GM19395 (cell line): ENCODE measurements at regions not wholly inside any gene's neighbourhood (a gene's known extent, or its start where the extent isn't known, plus 50 kb on each side); places are given as distances from the start of the nearest gene placed in this dataset.
"Not testable (repeated sequence)": the region's sequence is repeated elsewhere in the genome, so short reads cannot be mapped to it uniquely, and the experiment has no call there.

ENCODE experiments used
- ATAC-seq: cut with Tn5 transposase; IDR thresholded peaks from one replicate; pipeline ENCODE4 v1.9.1; 2021; ENCODE audit warnings: mild to moderate bottlenecking, moderate library complexity; ENCODE audit not compliant: unreplicated experiment

GRCh38 chr20:6663104-6663503 lies 104.4 kb upstream of the BMP2 start:
- no peak for ATAC-seq

- no peak for ATAC-seq
Measured at GRCh38 chr20:6662309-6662708, 105.2 kb upstream of the BMP2 start.

GRCh38 chr20:6660441-6660840 lies 107.0 kb upstream of the BMP2 start:
- no peak for ATAC-seq

GRCh38 chr20:6658909-6659308 lies 108.6 kb upstream of the BMP2 start:
- not testable (repeated sequence) for ATAC-seq

GRCh38 chr20:6657904-6658303 lies 109.6 kb upstream of the BMP2 start:
- ATAC-seq: no peak

GRCh38 chr20:6657111-6657510 lies 110.4 kb upstream of the BMP2 start:
- no peak for ATAC-seq

- ATAC-seq: no peak
Measured at GRCh38 chr20:6654513-6655252, 112.8 kb upstream of the BMP2 start.

- ATAC-seq: peak; percentile 63
Measured at GRCh38 chr20:6651561-6651960, 115.9 kb upstream of the BMP2 start.

- no peak for ATAC-seq
Measured at GRCh38 chr20:6651016-6651415, 116.5 kb upstream of the BMP2 start.

- no peak for ATAC-seq
Measured at GRCh38 chr20:6646021-6646636, 121.4 kb upstream of the BMP2 start.

GRCh38 chr20:6644813-6645628 lies 122.5 kb upstream of the BMP2 start:
- ATAC-seq: no peak

- no peak for ATAC-seq
Measured at GRCh38 chr20:6641012-6641411, 126.5 kb upstream of the BMP2 start.

GRCh38 chr20:6637160-6637579 lies 130.3 kb upstream of the BMP2 start:
- no peak for ATAC-seq

- peak; percentile 51 for ATAC-seq
Measured at GRCh38 chr20:6636209-6637159, 131.0 kb upstream of the BMP2 start.

GRCh38 chr20:6635034-6635736 lies 132.3 kb upstream of the BMP2 start:
- no peak for ATAC-seq

- ATAC-seq: no peak
Measured at GRCh38 chr20:6632187-6632586, 135.3 kb upstream of the BMP2 start.

GRCh38 chr20:6630514-6630913 lies 137.0 kb upstream of the BMP2 start:
- no peak for ATAC-seq

GRCh38 chr20:6629564-6629963 lies 137.9 kb upstream of the BMP2 start:
- ATAC-seq: no peak

GRCh38 chr20:6626805-6627204 lies 140.7 kb upstream of the BMP2 start:
- no peak for ATAC-seq

GRCh38 chr20:6623989-6624388 lies 143.5 kb upstream of the BMP2 start:
- peak; percentile 99 for ATAC-seq
